ENCODE measurements at regions not wholly inside any gene's neighbourhood (a gene's known extent, or its start where the extent isn't known, plus 50 kb on each side); places are given as distances from the start of the nearest gene placed in this dataset.

GRCh38 chr5:143497749-143498148, 94.3 kb upstream of the NR3C1 start:
- no peak for DNase-seq (ENCODE audit: low spot score)

- DNase-seq (ENCODE audit: low spot score) = no peak
These were observed 93.5 kb upstream of the NR3C1 start for GRCh38 chr5:143496943-143497342.

GRCh38 chr5:143495821-143496275, 92.4 kb upstream of the NR3C1 start:
- no peak for DNase-seq (ENCODE audit: low spot score)

GRCh38 chr5:143495110-143495509, 91.6 kb upstream of the NR3C1 start:
- no peak for DNase-seq (ENCODE audit: low spot score)

- DNase-seq (ENCODE audit: low spot score) = no peak
These were observed 91.1 kb upstream of the NR3C1 start for GRCh38 chr5:143494595-143494994.

GRCh38 chr5:143494162-143494561, 90.7 kb upstream of the NR3C1 start:
- no peak for DNase-seq (ENCODE audit: low spot score)

GRCh38 chr5:143492783-143493182, 89.3 kb upstream of the NR3C1 start:
- no peak for DNase-seq (ENCODE audit: low spot score)

GRCh38 chr5:143491646-143492045, 88.2 kb upstream of the NR3C1 start:
- no peak for DNase-seq (ENCODE audit: low spot score)

- DNase-seq (ENCODE audit: low spot score) = no peak
These were observed 84.9 kb upstream of the NR3C1 start for GRCh38 chr5:143488381-143488780.

- DNase-seq (ENCODE audit: low spot score) = no peak
These were observed 81.1 kb upstream of the NR3C1 start for GRCh38 chr5:143484601-143485000.

- DNase-seq (ENCODE audit: low spot score) = no peak
These were observed 78.4 kb upstream of the NR3C1 start for GRCh38 chr5:143481697-143482531.

GRCh38 chr5:143480001-143480400, 76.5 kb upstream of the NR3C1 start:
- DNase-seq (ENCODE audit: low spot score) = no peak

- DNase-seq (ENCODE audit: low spot score) = no peak
These were observed 75.9 kb upstream of the NR3C1 start for GRCh38 chr5:143479394-143479793.

- DNase-seq (ENCODE audit: low spot score) = no peak
These were observed 73.2 kb upstream of the NR3C1 start for GRCh38 chr5:143476601-143477211.

- no peak for DNase-seq (ENCODE audit: low spot score)
These were observed 71.1 kb upstream of the NR3C1 start for GRCh38 chr5:143474616-143475015.

GRCh38 chr5:143473481-143473880, 70.0 kb upstream of the NR3C1 start:
- no peak for DNase-seq (ENCODE audit: low spot score)

- DNase-seq (ENCODE audit: low spot score) = no peak
These were observed 69.1 kb upstream of the NR3C1 start for GRCh38 chr5:143472576-143472975.

GRCh38 chr5:143471666-143472464, 68.4 kb upstream of the NR3C1 start:
- peak; percentile 1 for DNase-seq (ENCODE audit: low spot score)

- DNase-seq (ENCODE audit: low spot score) = no peak
These were observed 67.6 kb upstream of the NR3C1 start for GRCh38 chr5:143471041-143471509.

GRCh38 chr5:143470120-143470519, 66.6 kb upstream of the NR3C1 start:
- no peak for DNase-seq (ENCODE audit: low spot score)

GRCh38 chr5:143469125-143469524, 65.6 kb upstream of the NR3C1 start:
- no peak for DNase-seq (ENCODE audit: low spot score)

GRCh38 chr5:143466632-143467031, 63.1 kb upstream of the NR3C1 start:
- DNase-seq (ENCODE audit: low spot score) = no peak
